H1 (cell line): ENCODE measurements at regions not wholly inside any gene's neighbourhood (a gene's known extent, or its start where the extent isn't known, plus 50 kb on each side); places are given as distances from the start of the nearest gene placed in this dataset.

Source experiments
- CTCF ChIP-seq, 3 experiments: IDR thresholded peaks; 1 replicate in 2 of 3; 2 replicates in 1 of 3; pipeline versions ENCODE4 v1.5.1 to v1.6.1; 2011; ENCODE audit warnings: low read length in 3 of 3, mild to moderate bottlenecking in 3 of 3, inconsistent platforms in 2 of 3, low read depth in 1 of 3, moderate library complexity in 1 of 3; ENCODE audit not compliant: insufficient read depth in 1 of 3; ENCODE audit errors: control extremely low read depth in 1 of 3
- EGR1 ChIP-seq: IDR thresholded peaks from 2 replicates; pipeline ENCODE4 v1.6.1; 2011; ENCODE audit warnings: low read depth, low read length, borderline replicate concordance
- JUN ChIP-seq: IDR thresholded peaks from 2 replicates; pipeline ENCODE4 v1.6.1; 2011; ENCODE audit warnings: low read depth, mild to moderate bottlenecking, improper control_type of control experiment, low read length
- KDM1A ChIP-seq: fragments of 200-600, 300-600 bp; sonication (generic); IDR thresholded peaks from 2 replicates; pipeline ENCODE4 v1.7.1; 2016; ENCODE audit warnings: mild to moderate bottlenecking, low read length, borderline replicate concordance
- POLR2AphosphoS5 ChIP-seq: IDR thresholded peaks from 2 replicates; pipeline ENCODE4 v1.6.1; 2011; ENCODE audit warnings: low read depth, low read length
- RFX5 ChIP-seq: IDR thresholded peaks from 2 replicates; pipeline ENCODE4 v1.6.1; 2011; ENCODE audit warnings: low read depth, low read length, improper control_type of control experiment, borderline replicate concordance
- SIN3A ChIP-seq, 2 experiments: IDR thresholded peaks in 1 of 2; conservative IDR thresholded peaks in 1 of 2; 2 replicates each; pipeline ENCODE4 v1.6.1; 2011 to 2012; ENCODE audit warnings: low read length in 2 of 2, improper control_type of control experiment in 1 of 2, low read depth in 1 of 2, mild to moderate bottlenecking in 1 of 2

GRCh38 chr6:105982761-105983540, 103.2 kb upstream of the PRDM1 start:
- TF ChIP-seq CTCF (IDR thresholded peaks at IDR 0.05; ENCODE audit: control extremely low read depth in 1 of 3, insufficient read depth in 1 of 3, low read depth in 1 of 3, low read length in 3 of 3): no peak
- no peak for TF ChIP-seq SIN3A (conservative IDR thresholded peaks at IDR 0.05 in 1 of 2, IDR thresholded peaks at IDR 0.05 in 1 of 2; ENCODE audit: low read depth in 1 of 2, low read length in 2 of 2)
- TF ChIP-seq RFX5: no peak
- TF ChIP-seq POLR2AphosphoS5: no peak
- TF ChIP-seq EGR1: no peak
- no peak for TF ChIP-seq JUN
- no peak for TF ChIP-seq KDM1A
